SH-SY5Y (cell line): ENCODE measurements at regions not wholly inside any gene's neighbourhood (a gene's known extent, or its start where the extent isn't known, plus 50 kb on each side); places are given as distances from the start of the nearest gene placed in this dataset.

Source experiments
- GATA2 ChIP-seq: IDR thresholded peaks from 2 replicates; pipeline ENCODE4 v1.6.1; 2011; ENCODE audit warnings: mild to moderate bottlenecking, low read depth, low read length
- GATA3 ChIP-seq: IDR thresholded peaks from 2 replicates; pipeline ENCODE4 v1.6.1; 2011; ENCODE audit warnings: low read depth, mild to moderate bottlenecking, low read length, moderate library complexity

- TF ChIP-seq GATA2 (no peak), GATA3 (no peak)
These were observed 72.4 kb downstream of the ZNF281 start for GRCh38 chr1:200337410-200337809.
